GM12878 (cell line): ENCODE measurements at regions not wholly inside any gene's neighbourhood (a gene's known extent, or its start where the extent isn't known, plus 50 kb on each side); places are given as distances from the start of the nearest gene placed in this dataset.

Source experiments
- ATAC-seq: fragments of 200-7000 bp; cut with Tn5 transposase; 3 replicates; pipeline ENCODE4 v1.9.1; 2020; ENCODE audit warnings: mild to moderate bottlenecking, moderate library complexity
- BruUV-seq: library from RNA; stranded (reverse); fragments of 400-500 nt; replicated peaks from 2 replicates; lab custom pipeline; 2021; lab: Mats Ljungman, UMichigan
- CTCF ChIA-PET: fragments of 300-600 bp; sonication (Branson Sonifier 250); formaldehyde crosslinking; extraction: SDS; loops from one replicate; lab custom pipeline; 2021; ENCODE audit warnings: inconsistent platforms; lab: Yijun Ruan, JAX
- POLR2A ChIA-PET: fragments of 350-600 bp; formaldehyde crosslinking; extraction: SDS; loops from one replicate; lab custom pipeline; 2021; ENCODE audit warnings: inconsistent platforms; lab: Charles Lee
- RAD21 ChIA-PET: fragments of 300-600 bp; sonication (Branson Sonifier 250); formaldehyde crosslinking; loops from one replicate; lab custom pipeline; 2023; ENCODE audit warnings: antibody characterized with exemption; ENCODE audit not compliant: unreplicated experiment; lab: Charles Lee
- SMC1A ChIA-PET: fragments of 300-600 bp; sonication (Branson Sonifier 250); formaldehyde crosslinking; loops from one replicate; lab custom pipeline; 2023; ENCODE audit not compliant: unreplicated experiment, uncharacterized antibody; lab: Charles Lee
- DNase-seq: peaks from one replicate; pipeline ENCODE4 v3.0.0-alpha.2; 2011; ENCODE audit warnings: low read depth, low spot score
- FAIRE-seq: peaks from 3 replicates; lab custom pipeline; 2011; peaks lifted over from hg19 to GRCh38; lab: Jason Lieb, UNC
- H2AFZ ChIP-seq: 2 replicates; pipeline ENCODE4 v1.6.0; 2011; ENCODE audit warnings: low read depth, low read length, control low read depth; ENCODE audit not compliant: control insufficient read depth
- H3K27ac ChIP-seq: 2 replicates; pipeline ENCODE4 v1.5.1; 2011; ENCODE audit warnings: control low read depth; ENCODE audit not compliant: control insufficient read depth, insufficient read depth
- H3K27me3 ChIP-seq, 2 experiments: replicated peaks in 1 of 2; 2 replicates each; pipeline versions ENCODE4 v1.6.0 to v1.6.1; 2011; ENCODE audit warnings: low read length in 1 of 2; ENCODE audit not compliant: control insufficient read depth in 2 of 2, insufficient read depth in 2 of 2
- H3K36me3 ChIP-seq, 2 experiments: 2 replicates each; pipeline ENCODE4 v1.5.1; 2011; ENCODE audit warnings: low read length in 1 of 2; ENCODE audit not compliant: control insufficient read depth in 2 of 2, insufficient read depth in 2 of 2
- H3K4me1 ChIP-seq: 2 replicates; pipeline ENCODE4 v1.6.1; 2011; ENCODE audit warnings: mild to moderate bottlenecking, low read length, moderate library complexity, mixed read lengths; ENCODE audit not compliant: control insufficient read depth, insufficient read depth
- H3K4me2 ChIP-seq: 2 replicates; pipeline ENCODE4 v1.6.0; 2011; ENCODE audit warnings: control low read depth; ENCODE audit not compliant: control insufficient read depth, insufficient read depth
- H3K4me3 ChIP-seq: fragments of 200-600 bp; sonication (generic); 2 replicates; pipeline ENCODE4 v1.5.1; 2016
- H3K79me2 ChIP-seq: 2 replicates; pipeline ENCODE4 v1.6.0; 2011; ENCODE audit warnings: low read length; ENCODE audit not compliant: control insufficient read depth, insufficient read depth
- H3K9ac ChIP-seq: 2 replicates; pipeline ENCODE4 v1.8.0; 2011; ENCODE audit warnings: low read length, control low read depth, mixed read lengths; ENCODE audit not compliant: control insufficient read depth, insufficient read depth
- H3K9me3 ChIP-seq: replicated peaks from 3 replicates; pipeline ENCODE4 v1.5.1; 2011; ENCODE audit warnings: mild to moderate bottlenecking, low read length; ENCODE audit not compliant: control insufficient read depth, insufficient read depth
- H4K20me1 ChIP-seq: 2 replicates; pipeline ENCODE4 v1.6.0; 2011; ENCODE audit not compliant: control insufficient read depth, insufficient read depth
- BCL3 ChIP-seq: IDR thresholded peaks from 2 replicates; pipeline ENCODE4 v1.6.1; 2011; ENCODE audit warnings: borderline replicate concordance, low read depth, mild to moderate bottlenecking, moderate library complexity, low read length; ENCODE audit not compliant: insufficient read depth, poor library complexity, severe bottlenecking
- CHD1 ChIP-seq: IDR thresholded peaks from 2 replicates; pipeline ENCODE4 v1.6.1; 2012; ENCODE audit warnings: low read depth, low read length, improper control_type of control experiment
- NFYA ChIP-seq: IDR thresholded peaks from 2 replicates; pipeline ENCODE4 v1.6.1; 2011; ENCODE audit warnings: low read depth, mild to moderate bottlenecking, low read length, improper control_type of control experiment, borderline replicate concordance
- RB1 ChIP-seq: fragments of 450-650 bp; formaldehyde crosslinking; IDR thresholded peaks from 2 replicates; pipeline ENCODE4 v1.6.1; 2017; ENCODE audit warnings: mild to moderate bottlenecking, borderline replicate concordance
- RELB ChIP-seq: fragments of 450-650 bp; IDR thresholded peaks from 2 replicates; pipeline ENCODE4 v1.6.1; 2017; ENCODE audit warnings: low read depth, mild to moderate bottlenecking, moderate library complexity
- TBL1XR1 ChIP-seq: IDR thresholded peaks from 2 replicates; pipeline ENCODE4 v1.6.1; 2012; ENCODE audit warnings: low read depth, low read length, improper control_type of control experiment
- ZBTB11 ChIP-seq: fragments of 450-650 bp; formaldehyde crosslinking; IDR thresholded peaks from 2 replicates; pipeline ENCODE4 v1.5.0; 2022; ENCODE audit warnings: mild to moderate bottlenecking, missing genetic modification characterization
- WGBS: methylation state at CpG from one replicate; pipeline ENCODE4 v1.1.6; 2016; ENCODE audit warnings: low lambda C conversion rate; ENCODE audit not compliant: insufficient replicate concordance, insufficient coverage; ENCODE audit errors: missing lambda C conversion rate; 5-methylcytosine and 5-hydroxymethylcytosine counted together
- in situ Hi-C: fragments of 300-500 bp; cut with MboI; formaldehyde crosslinking; loops from 9 replicates; pipeline ENCODE4 v1.14.3; 2018; ENCODE audit warnings: mixed read lengths
- intact Hi-C: fragments of 100-400 bp; cut with micrococcal nuclease; formaldehyde crosslinking; loops from one replicate; pipeline ENCODE4 v1.14.2; 2022; ENCODE audit not compliant: unreplicated experiment

GRCh38 chr6:121000381-121000780 lies 333.9 kb downstream of the TBC1D32 start:
- ChIA-PET RAD21 (no interaction called here), SMC1A (no interaction called here), CTCF (no interaction called here), POLR2A (no interaction called here)
- no peak for ATAC-seq
- TF ChIP-seq CHD1 (no peak), TBL1XR1 (no peak), NFYA (no peak), RB1 (no peak), BCL3 (no peak), RELB (no peak), ZBTB11 (CRISPR knock-in tag) (no peak)
- no TSS peak for BruUV-seq
- WGBS: 3% methylated on average over 5 of the region's 5 CpGs
- no peak overlapping the region for H3K4me2 ChIP-seq
- H3K27ac ChIP-seq: no peak overlapping the region
- no peaks in the 10 kb centered on the region for H3K4me1 ChIP-seq
- no peaks in the 10 kb centered on the region for H3K36me3 ChIP-seq
- in situ Hi-C loops: no loop called here
- no peak overlapping the region for H2AFZ ChIP-seq
- H4K20me1 ChIP-seq: no peaks in the 10 kb centered on the region
- no peak overlapping the region for H3K9ac ChIP-seq
- H3K79me2 ChIP-seq: no peaks in the 10 kb centered on the region
- no peaks in the 10 kb centered on the region for H3K27me3 ChIP-seq
- intact Hi-C loops: no loop called here
- DNase-seq: no peak
- H3K9me3 ChIP-seq: no peaks in the 10 kb centered on the region
- H3K4me3 ChIP-seq: no peak overlapping the region
- FAIRE-seq: no peak
